Memory B cell (primary cell): ENCODE measurements at regions not wholly inside any gene's neighbourhood (a gene's known extent, or its start where the extent isn't known, plus 50 kb on each side); places are given as distances from the start of the nearest gene placed in this dataset.
"Not testable (repeated sequence)": the region's sequence is repeated elsewhere in the genome, so short reads cannot be mapped to it uniquely, and the experiment has no call there.

ENCODE experiments used
- ATAC-seq: fragments of 150-1000 bp; cut with Tn5 transposase; 2 replicates; pipeline ENCODE4 v1.10.0; 2021; ENCODE audit warnings: low read depth, mild to moderate bottlenecking, moderate library complexity
- DNase-seq, 2 donors: peaks; one replicate each; pipeline ENCODE4 v3.0.0; 2022; ENCODE audit warnings: low spot score in 2 of 2
- H3K27ac Mint-ChIP-seq: one replicate; pipeline ENCODE4 v1.8.0; 2022; ENCODE audit warnings: mild to moderate bottlenecking, moderate library complexity, mixed read lengths
- H3K27me3 Mint-ChIP-seq: one replicate; pipeline ENCODE4 v1.8.0; 2022; ENCODE audit warnings: mixed read lengths
- H3K36me3 Mint-ChIP-seq: one replicate; pipeline ENCODE4 v1.8.0; 2022; ENCODE audit warnings: mild to moderate bottlenecking, mixed read lengths
- H3K4me1 Mint-ChIP-seq: one replicate; pipeline ENCODE4 v1.8.0; 2022; ENCODE audit warnings: mixed read lengths
- H3K4me3 Mint-ChIP-seq: one replicate; pipeline ENCODE4 v1.8.0; 2022; ENCODE audit warnings: mild to moderate bottlenecking, moderate library complexity, mixed read lengths
- H3K9me3 Mint-ChIP-seq: one replicate; pipeline ENCODE4 v1.8.0; 2022; ENCODE audit warnings: mixed read lengths

- no peaks in the 10 kb centered on the region for H3K36me3 Mint-ChIP-seq
- ATAC-seq (no peak), DNase-seq (no peak)
- H3K4me1 Mint-ChIP-seq, result no peaks in the 10 kb centered on the region
- no peak overlapping the region for H3K27ac Mint-ChIP-seq
- H3K9me3 Mint-ChIP-seq, result peaks cover 10% of the 10 kb centered on the region
- no peak overlapping the region for H3K4me3 Mint-ChIP-seq
- no peaks in the 10 kb centered on the region for H3K27me3 Mint-ChIP-seq
Measured at GRCh38 chr2:35293261-35293660, 1062.3 kb upstream of the CRIM1 start.

GRCh38 chr2:35292199-35292598, 1063.4 kb upstream of the CRIM1 start:
- H3K4me1 Mint-ChIP-seq, result no peaks in the 10 kb centered on the region
- H3K9me3 Mint-ChIP-seq, result peaks cover 10% of the 10 kb centered on the region
- no peak overlapping the region for H3K27ac Mint-ChIP-seq
- ATAC-seq (no peak), DNase-seq (no peak)
- no peaks in the 10 kb centered on the region for H3K27me3 Mint-ChIP-seq
- H3K4me3 Mint-ChIP-seq, result no peak overlapping the region
- H3K36me3 Mint-ChIP-seq, result no peaks in the 10 kb centered on the region

- Mint-ChIP-seq H3K4me3 (no peak overlapping the region), H3K36me3 (no peaks in the 10 kb centered on the region), H3K4me1 (no peaks in the 10 kb centered on the region), H3K27me3 (no peaks in the 10 kb centered on the region), H3K27ac (no peak overlapping the region), H3K9me3 (peaks cover 1% of the 10 kb centered on the region)
- no peak for DNase-seq
- ATAC-seq, result no peak
Measured at GRCh38 chr2:35281702-35282101, 1073.9 kb upstream of the CRIM1 start.

- no peaks in the 10 kb centered on the region for H3K36me3 Mint-ChIP-seq
- no peak overlapping the region for H3K27ac Mint-ChIP-seq
- no peak overlapping the region for H3K4me3 Mint-ChIP-seq
- DNase-seq (no peak), ATAC-seq (no peak)
- H3K4me1 Mint-ChIP-seq, result no peaks in the 10 kb centered on the region
- peaks cover 9% of the 10 kb centered on the region for H3K9me3 Mint-ChIP-seq
- no peaks in the 10 kb centered on the region for H3K27me3 Mint-ChIP-seq
Measured at GRCh38 chr2:35255826-35256225, 1099.8 kb upstream of the CRIM1 start.

GRCh38 chr2:35251156-35251555, 1104.4 kb upstream of the CRIM1 start:
- DNase-seq, result no peak
- no peaks in the 10 kb centered on the region for H3K36me3 Mint-ChIP-seq

GRCh38 chr2:35246702-35247101, 1108.9 kb upstream of the CRIM1 start:
- no peak overlapping the region for H3K27ac Mint-ChIP-seq
- no peak for DNase-seq
- H3K27me3 Mint-ChIP-seq, result no peaks in the 10 kb centered on the region
- H3K9me3 Mint-ChIP-seq, result peaks cover 15% of the 10 kb centered on the region
- no peaks in the 10 kb centered on the region for H3K4me1 Mint-ChIP-seq
- H3K36me3 Mint-ChIP-seq, result no peaks in the 10 kb centered on the region
- ATAC-seq, result no peak
- no peak overlapping the region for H3K4me3 Mint-ChIP-seq

More at GRCh38 chr2:35251156-35251555, 1104.4 kb upstream of the CRIM1 start:
- Mint-ChIP-seq H3K27me3 (no peaks in the 10 kb centered on the region), H3K27ac (no peak overlapping the region), H3K4me3 (no peak overlapping the region), H3K4me1 (no peaks in the 10 kb centered on the region), H3K9me3 (peaks cover 14% of the 10 kb centered on the region)
- ATAC-seq, result no peak

- Mint-ChIP-seq H3K4me3 (no peak overlapping the region), H3K27ac (no peak overlapping the region), H3K9me3 (peaks cover 11% of the 10 kb centered on the region), H3K27me3 (no peaks in the 10 kb centered on the region), H3K4me1 (no peaks in the 10 kb centered on the region), H3K36me3 (no peaks in the 10 kb centered on the region)
- no peak for DNase-seq
- no peak for ATAC-seq
Measured at GRCh38 chr2:35228584-35228983, 1127.0 kb upstream of the CRIM1 start.

GRCh38 chr2:35220461-35220860, 1135.1 kb upstream of the CRIM1 start:
- ATAC-seq (no peak), DNase-seq (no peak)
- Mint-ChIP-seq H3K9me3 (peaks cover 6% of the 10 kb centered on the region), H3K27ac (no peak overlapping the region), H3K4me3 (no peak overlapping the region), H3K4me1 (no peaks in the 10 kb centered on the region), H3K36me3 (no peaks in the 10 kb centered on the region), H3K27me3 (no peaks in the 10 kb centered on the region)

- Mint-ChIP-seq H3K9me3 (peaks cover 5% of the 10 kb centered on the region), H3K36me3 (no peaks in the 10 kb centered on the region), H3K27ac (no peak overlapping the region), H3K27me3 (no peaks in the 10 kb centered on the region), H3K4me1 (no peaks in the 10 kb centered on the region), H3K4me3 (no peak overlapping the region)
- ATAC-seq (no peak), DNase-seq (no peak)
Measured at GRCh38 chr2:35204881-35205280, 1150.7 kb upstream of the CRIM1 start.

- Mint-ChIP-seq H3K9me3 (peaks cover 7% of the 10 kb centered on the region), H3K27ac (no peak overlapping the region), H3K4me1 (no peaks in the 10 kb centered on the region), H3K27me3 (no peaks in the 10 kb centered on the region), H3K36me3 (no peaks in the 10 kb centered on the region), H3K4me3 (no peak overlapping the region)
- ATAC-seq (no peak), DNase-seq (no peak)
Measured at GRCh38 chr2:35204323-35204722, 1151.3 kb upstream of the CRIM1 start.

GRCh38 chr2:35199298-35199697, 1156.3 kb upstream of the CRIM1 start:
- no peak for ATAC-seq
- no peaks in the 10 kb centered on the region for H3K4me1 Mint-ChIP-seq

GRCh38 chr2:35185861-35186412, 1169.6 kb upstream of the CRIM1 start:
- no peak for ATAC-seq
- DNase-seq, result no peak
- peaks cover 1% of the 10 kb centered on the region for H3K9me3 Mint-ChIP-seq
- H3K27me3 Mint-ChIP-seq, result no peaks in the 10 kb centered on the region
- no peak overlapping the region for H3K27ac Mint-ChIP-seq
- no peaks in the 10 kb centered on the region for H3K36me3 Mint-ChIP-seq
- no peak overlapping the region for H3K4me3 Mint-ChIP-seq
- no peaks in the 10 kb centered on the region for H3K4me1 Mint-ChIP-seq

More at GRCh38 chr2:35199298-35199697, 1156.3 kb upstream of the CRIM1 start:
- no peak overlapping the region for H3K4me3 Mint-ChIP-seq
- no peaks in the 10 kb centered on the region for H3K27me3 Mint-ChIP-seq
- H3K27ac Mint-ChIP-seq, result no peak overlapping the region
- peaks cover 6% of the 10 kb centered on the region for H3K9me3 Mint-ChIP-seq
- H3K36me3 Mint-ChIP-seq, result no peaks in the 10 kb centered on the region
- no peak for DNase-seq

GRCh38 chr2:35184471-35184870, 1171.1 kb upstream of the CRIM1 start:
- Mint-ChIP-seq H3K4me3 (no peak overlapping the region), H3K36me3 (no peaks in the 10 kb centered on the region), H3K27ac (no peak overlapping the region), H3K4me1 (no peaks in the 10 kb centered on the region), H3K9me3 (peaks cover 1% of the 10 kb centered on the region), H3K27me3 (no peaks in the 10 kb centered on the region)
- ATAC-seq, result no peak
- DNase-seq, result no peak

GRCh38 chr2:35176726-35177125, 1178.9 kb upstream of the CRIM1 start:
- H3K27ac Mint-ChIP-seq, H3K27me3 Mint-ChIP-seq, H3K4me3 Mint-ChIP-seq, DNase-seq, H3K9me3 Mint-ChIP-seq, H3K36me3 Mint-ChIP-seq, H3K4me1 Mint-ChIP-seq, ATAC-seq: not testable (repeated sequence)

- no peaks in the 10 kb centered on the region for H3K27me3 Mint-ChIP-seq
- no peak for ATAC-seq
Measured at GRCh38 chr2:35174845-35175244, 1180.7 kb upstream of the CRIM1 start.

More at GRCh38 chr2:35174845-35175244, 1180.7 kb upstream of the CRIM1 start:
- Mint-ChIP-seq H3K4me3 (no peak overlapping the region), H3K36me3 (no peaks in the 10 kb centered on the region), H3K4me1 (no peaks in the 10 kb centered on the region), H3K9me3 (peaks cover 1% of the 10 kb centered on the region), H3K27ac (no peak overlapping the region)
- DNase-seq, result no peak
